ENCODE measurements at regions not wholly inside any gene's neighbourhood (a gene's known extent, or its start where the extent isn't known, plus 50 kb on each side); places are given as distances from the start of the nearest gene placed in this dataset.

DNA sequence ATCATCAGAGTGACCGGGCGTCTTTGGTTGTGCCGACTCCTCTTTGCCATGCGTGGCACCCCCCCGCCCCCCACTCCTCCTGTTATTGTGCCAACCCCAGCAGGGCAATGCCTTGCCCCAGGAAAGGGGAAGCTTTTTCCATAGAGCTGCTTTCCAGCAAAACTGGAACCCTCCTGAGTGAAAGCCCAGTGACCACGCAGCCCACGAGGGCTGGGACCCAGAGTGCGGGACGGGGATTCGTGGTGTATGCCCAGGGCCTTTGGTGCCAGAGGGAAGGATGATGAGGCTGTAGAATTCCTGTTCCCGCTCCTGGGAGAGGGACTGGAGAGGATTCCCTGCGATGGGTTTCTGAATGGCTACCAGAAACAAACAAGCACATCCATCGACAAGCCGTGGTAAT lies 116.8 kb upstream of the BACH2 start:
- TF ChIP-seq, protein P1, sequence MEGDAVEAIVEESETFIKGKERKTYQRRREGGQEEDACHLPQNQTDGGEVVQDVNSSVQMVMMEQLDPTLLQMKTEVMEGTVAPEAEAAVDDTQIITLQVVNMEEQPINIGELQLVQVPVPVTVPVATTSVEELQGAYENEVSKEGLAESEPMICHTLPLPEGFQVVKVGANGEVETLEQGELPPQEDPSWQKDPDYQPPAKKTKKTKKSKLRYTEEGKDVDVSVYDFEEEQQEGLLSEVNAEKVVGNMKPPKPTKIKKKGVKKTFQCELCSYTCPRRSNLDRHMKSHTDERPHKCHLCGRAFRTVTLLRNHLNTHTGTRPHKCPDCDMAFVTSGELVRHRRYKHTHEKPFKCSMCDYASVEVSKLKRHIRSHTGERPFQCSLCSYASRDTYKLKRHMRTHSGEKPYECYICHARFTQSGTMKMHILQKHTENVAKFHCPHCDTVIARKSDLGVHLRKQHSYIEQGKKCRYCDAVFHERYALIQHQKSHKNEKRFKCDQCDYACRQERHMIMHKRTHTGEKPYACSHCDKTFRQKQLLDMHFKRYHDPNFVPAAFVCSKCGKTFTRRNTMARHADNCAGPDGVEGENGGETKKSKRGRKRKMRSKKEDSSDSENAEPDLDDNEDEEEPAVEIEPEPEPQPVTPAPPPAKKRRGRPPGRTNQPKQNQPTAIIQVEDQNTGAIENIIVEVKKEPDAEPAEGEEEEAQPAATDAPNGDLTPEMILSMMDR (conservative IDR thresholded peaks at IDR 0.05) = no peak
- no peak for TF ChIP-seq EZH2 (IDR thresholded peaks at IDR 0.05; ENCODE audit: low read depth)

All from PC-9 (cell line).